GM13977 (cell line): ENCODE measurements at regions not wholly inside any gene's neighbourhood (a gene's known extent, or its start where the extent isn't known, plus 50 kb on each side); places are given as distances from the start of the nearest gene placed in this dataset.

ENCODE experiments used
- DNase-seq: peaks from one replicate; pipeline ENCODE4 v3.0.0; 2012; ENCODE audit warnings: low spot score
- in situ Hi-C: fragments of 300-500 bp; cut with MboI; formaldehyde crosslinking; loops from one replicate; pipeline ENCODE4 v1.12.0; 2022; ENCODE audit warnings: low sequenced_read_pairs, low pct_unique_long_range_greater_than_20kb, mixed read lengths, inconsistent platforms; ENCODE audit not compliant: unreplicated experiment
- TF ChIP-seq, protein P1 (sequence below): IDR thresholded peaks from 2 replicates; pipeline ENCODE4 v1.5.1; 2012; ENCODE audit warnings: mild to moderate bottlenecking, control low read depth; ENCODE audit not compliant: insufficient read depth; ENCODE audit errors: extremely low read depth, missing control alignments

DNA sequence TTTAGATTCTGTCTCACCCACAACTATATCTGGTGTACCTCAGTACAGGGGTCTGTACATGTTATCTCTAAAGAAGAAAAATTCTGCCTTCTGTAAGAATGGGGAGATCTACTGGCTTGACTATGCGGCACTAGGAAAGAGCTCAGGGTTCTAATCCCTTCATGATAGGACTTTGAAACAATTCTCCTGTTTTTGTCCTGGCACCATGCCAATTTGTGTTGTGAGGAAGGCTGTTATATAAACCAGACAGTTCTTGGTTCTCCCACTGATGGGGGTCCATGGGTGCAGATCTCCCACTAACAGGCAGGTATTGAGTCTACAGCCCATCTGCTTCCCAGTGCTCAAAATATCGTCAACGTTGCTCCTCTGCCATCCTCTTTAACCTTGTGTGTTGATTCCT lies 883.7 kb downstream of the GALC start:
- DNase-seq, result no peak
- in situ Hi-C loops, result no loop called here
- TF ChIP-seq, protein P1, sequence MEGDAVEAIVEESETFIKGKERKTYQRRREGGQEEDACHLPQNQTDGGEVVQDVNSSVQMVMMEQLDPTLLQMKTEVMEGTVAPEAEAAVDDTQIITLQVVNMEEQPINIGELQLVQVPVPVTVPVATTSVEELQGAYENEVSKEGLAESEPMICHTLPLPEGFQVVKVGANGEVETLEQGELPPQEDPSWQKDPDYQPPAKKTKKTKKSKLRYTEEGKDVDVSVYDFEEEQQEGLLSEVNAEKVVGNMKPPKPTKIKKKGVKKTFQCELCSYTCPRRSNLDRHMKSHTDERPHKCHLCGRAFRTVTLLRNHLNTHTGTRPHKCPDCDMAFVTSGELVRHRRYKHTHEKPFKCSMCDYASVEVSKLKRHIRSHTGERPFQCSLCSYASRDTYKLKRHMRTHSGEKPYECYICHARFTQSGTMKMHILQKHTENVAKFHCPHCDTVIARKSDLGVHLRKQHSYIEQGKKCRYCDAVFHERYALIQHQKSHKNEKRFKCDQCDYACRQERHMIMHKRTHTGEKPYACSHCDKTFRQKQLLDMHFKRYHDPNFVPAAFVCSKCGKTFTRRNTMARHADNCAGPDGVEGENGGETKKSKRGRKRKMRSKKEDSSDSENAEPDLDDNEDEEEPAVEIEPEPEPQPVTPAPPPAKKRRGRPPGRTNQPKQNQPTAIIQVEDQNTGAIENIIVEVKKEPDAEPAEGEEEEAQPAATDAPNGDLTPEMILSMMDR, result no peak

DNA sequence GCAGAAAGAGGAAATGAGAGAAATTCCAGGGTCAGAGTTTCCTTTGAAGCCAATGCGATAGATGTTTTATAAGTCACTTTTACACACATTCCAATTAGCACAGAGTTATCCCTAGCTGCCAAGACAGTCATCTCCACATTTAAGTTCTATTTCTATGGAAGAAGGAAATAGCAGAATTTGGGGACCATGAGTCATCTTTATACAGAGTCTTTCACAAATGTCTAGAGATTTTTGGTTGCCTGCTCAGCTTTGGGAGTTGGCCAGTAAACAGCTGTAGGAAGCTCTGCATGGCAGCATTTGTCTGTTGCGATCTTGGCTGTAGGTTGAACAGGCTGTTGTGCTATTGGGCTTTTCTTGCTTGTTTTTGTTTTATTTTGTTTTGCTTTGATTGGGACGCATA lies 884.3 kb downstream of the GALC start:
- in situ Hi-C loops, result no loop called here
- no peak for DNase-seq
- TF ChIP-seq, protein P1, result no peak

DNA sequence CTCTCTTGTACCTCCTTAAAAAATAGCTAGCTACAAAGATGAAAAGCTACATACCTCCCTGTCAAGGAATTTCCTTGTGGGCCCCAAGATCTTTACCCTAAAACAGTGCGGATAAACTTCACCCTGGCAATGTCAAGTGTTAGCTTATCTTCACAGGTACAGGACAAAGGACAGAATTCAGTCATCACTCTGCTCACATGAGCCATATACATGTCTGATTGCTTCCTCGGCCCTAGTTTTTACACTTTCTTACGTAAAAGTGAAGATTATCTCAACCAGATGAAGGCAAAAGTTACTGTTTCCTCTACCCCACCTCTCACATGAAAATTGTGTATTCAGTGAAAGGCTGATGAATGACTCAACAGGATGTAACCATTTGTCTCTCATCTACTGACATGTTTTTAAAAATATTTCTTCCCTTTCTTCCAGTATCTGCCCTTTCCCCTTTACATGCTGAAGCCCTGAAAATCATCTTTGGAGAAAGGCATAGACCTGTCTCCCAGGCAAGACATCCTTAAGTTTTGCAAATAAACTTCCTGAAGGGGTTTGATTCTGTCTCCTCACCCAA lies 890.1 kb downstream of the GALC start:
- in situ Hi-C loops, result no loop called here
- TF ChIP-seq, protein P1, result no peak
- DNase-seq, result no peak

DNA sequence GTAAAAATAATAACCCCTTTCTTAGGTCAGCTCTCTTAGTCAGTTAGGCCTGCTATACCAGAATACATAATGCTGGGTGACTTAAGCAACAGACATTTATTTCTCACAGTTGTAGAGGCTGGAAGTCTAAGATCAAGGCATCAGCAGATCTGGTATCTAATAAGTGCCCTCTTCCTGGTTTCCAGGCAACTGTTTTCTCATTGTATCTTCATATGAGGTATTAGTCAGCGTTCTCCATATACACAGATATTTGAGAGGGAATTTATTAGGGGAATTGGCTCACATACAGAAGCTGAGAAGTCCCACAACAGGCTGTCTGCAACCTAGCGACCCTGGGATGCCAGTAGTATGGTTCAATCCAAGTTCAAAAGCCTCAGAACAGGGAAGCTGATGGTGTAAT lies 896.0 kb downstream of the GALC start:
- DNase-seq, result no peak
- in situ Hi-C loops, result no loop called here

DNA sequence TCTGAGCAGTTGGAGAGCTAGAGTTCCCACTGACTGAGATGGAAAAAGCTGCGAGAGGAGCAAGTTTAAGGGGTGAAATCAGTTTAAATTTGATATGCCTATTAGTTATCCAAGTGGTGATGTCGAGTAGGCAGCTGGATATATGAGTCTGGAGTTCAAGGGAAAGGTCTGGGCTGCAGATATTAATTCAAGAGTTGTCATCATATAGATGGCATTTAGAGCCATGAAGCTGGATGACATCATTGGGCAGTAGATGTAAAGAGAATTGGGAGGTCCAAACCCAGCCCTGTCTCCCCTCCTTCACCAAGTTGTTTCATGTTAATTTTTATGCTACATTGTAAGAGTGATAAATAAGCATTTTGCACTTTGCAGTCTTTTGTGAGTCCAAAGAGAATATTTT lies 898.1 kb downstream of the GALC start:
- in situ Hi-C loops, result no loop called here
- TF ChIP-seq, protein P1, result no peak
- no peak for DNase-seq

More for the DNA sequence above, 896.0 kb downstream of the GALC start:
- TF ChIP-seq, protein P1, result no peak

DNA sequence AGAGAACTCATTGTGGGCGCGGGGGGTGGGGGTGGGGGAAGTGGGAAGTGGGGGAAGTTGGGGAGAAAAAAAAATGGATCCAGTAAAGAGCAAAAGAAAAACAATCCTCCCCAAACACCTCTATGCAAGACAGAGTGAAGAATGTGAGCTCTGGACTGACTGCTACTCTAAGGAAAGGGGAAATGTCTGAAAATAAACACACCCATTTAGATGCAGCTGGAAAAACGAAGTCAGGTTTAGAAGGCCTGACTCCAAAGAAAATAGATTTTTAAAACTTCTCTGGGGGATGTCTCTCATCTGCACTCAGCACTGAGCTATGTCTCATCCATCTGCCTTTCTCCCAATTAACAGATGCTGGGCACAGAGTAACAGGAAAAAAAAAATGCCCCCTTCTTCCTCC lies 904.4 kb downstream of the GALC start:
- in situ Hi-C loops, result no loop called here
- no peak for DNase-seq
- TF ChIP-seq, protein P1, result no peak

DNA sequence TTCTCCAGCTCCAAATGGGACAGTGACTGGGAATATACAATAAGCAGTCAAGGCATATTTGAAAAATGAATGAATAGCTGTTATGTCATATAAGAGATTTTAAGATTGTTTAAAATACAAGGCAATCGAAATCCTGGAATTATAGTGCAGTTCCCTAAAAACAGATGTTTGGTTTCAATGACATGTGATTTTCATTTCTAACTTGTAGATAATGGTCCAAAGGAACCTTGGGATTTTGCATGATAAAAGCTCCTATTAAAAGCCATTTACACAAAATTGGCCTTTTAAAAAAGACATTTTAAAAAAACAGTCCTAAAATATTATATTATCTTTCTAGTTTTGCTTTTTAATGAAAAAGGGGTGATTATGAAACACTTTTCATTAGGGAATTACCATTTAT lies 905.1 kb downstream of the GALC start:
- TF ChIP-seq, protein P1, result no peak
- in situ Hi-C loops, result no loop called here
- no peak for DNase-seq
